ENCODE measurements at regions not wholly inside any gene's neighbourhood (a gene's known extent, or its start where the extent isn't known, plus 50 kb on each side); places are given as distances from the start of the nearest gene placed in this dataset.
A peak's percentile ranks its signal among the peaks of the same experiment; 100 is the strongest.

DNA sequence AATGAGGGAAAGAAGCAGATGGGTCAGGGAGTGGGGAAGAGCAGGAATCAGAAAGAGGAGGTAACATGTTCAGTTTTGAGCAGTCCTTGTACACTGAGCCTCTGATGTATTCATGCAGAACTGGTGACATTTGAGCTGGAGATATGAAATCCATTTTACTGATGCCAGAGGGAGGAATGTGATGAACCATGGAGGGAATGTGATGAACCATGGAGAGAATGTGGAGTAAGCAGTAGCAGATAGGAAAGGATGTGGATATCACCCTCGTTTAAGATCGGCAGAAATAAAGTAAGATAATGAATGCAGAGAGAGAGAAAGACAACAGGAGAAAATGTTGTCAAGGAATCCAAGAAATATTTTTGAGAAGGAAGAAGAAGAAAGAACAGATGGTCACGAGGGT, 231.6 kb downstream of the TBXT start:
- H3K4me3 ChIP-seq (ENCODE audit: low read depth, low read length) = no peak overlapping the region
- CTCF ChIA-PET = interaction anchor here (0.5 kb wide), 1 partner anchor 34 kb away, joined by 3 read pairs; no protein-coding TSS in a partner anchor
- no peak overlapping the region for H3K27ac ChIP-seq (ENCODE audit: extremely low read depth, low read depth, low read length)
- no peaks in the 10 kb centered on the region for H3K36me3 ChIP-seq (ENCODE audit: control insufficient read depth in 2 of 2, insufficient read depth in 1 of 2, low read length in 2 of 2)
- POLR2A ChIA-PET = no interaction called here
- no peaks in the 10 kb centered on the region; the same call in 1 of the 2 replicates for H3K9me3 ChIP-seq (ENCODE audit: control insufficient read depth, insufficient read depth, low read depth, low read length)
- TF ChIP-seq ZNF701 (tag by site-specific recombination; IDR thresholded peaks at IDR 0.05) = no peak
- TF ChIP-seq ZNF514 (tag by site-specific recombination; IDR thresholded peaks at IDR 0.05) = no peak
- TF ChIP-seq ZNF791 (tag by site-specific recombination; IDR thresholded peaks at IDR 0.05) = no peak
- no peak for TF ChIP-seq ZNF366 (tag by site-specific recombination; conservative IDR thresholded peaks at IDR 0.05)
- no peak for TF ChIP-seq ZNF76 (tag by site-specific recombination; IDR thresholded peaks at IDR 0.05; ENCODE audit: borderline replicate concordance, low read depth)
- no peak for TF ChIP-seq ZNF335 (tag by site-specific recombination; conservative IDR thresholded peaks at IDR 0.05)
- TF ChIP-seq ZNF274 (IDR thresholded peaks at IDR 0.05; ENCODE audit: low read length) = no peak
- no peak for TF ChIP-seq ZNF274 (tag by site-specific recombination; IDR thresholded peaks at IDR 0.05; ENCODE audit: borderline replicate concordance)
- TF ChIP-seq SETDB1 (IDR thresholded peaks at IDR 0.05; ENCODE audit: insufficient read length, low read length) = no peak
- TF ChIP-seq, protein P1, sequence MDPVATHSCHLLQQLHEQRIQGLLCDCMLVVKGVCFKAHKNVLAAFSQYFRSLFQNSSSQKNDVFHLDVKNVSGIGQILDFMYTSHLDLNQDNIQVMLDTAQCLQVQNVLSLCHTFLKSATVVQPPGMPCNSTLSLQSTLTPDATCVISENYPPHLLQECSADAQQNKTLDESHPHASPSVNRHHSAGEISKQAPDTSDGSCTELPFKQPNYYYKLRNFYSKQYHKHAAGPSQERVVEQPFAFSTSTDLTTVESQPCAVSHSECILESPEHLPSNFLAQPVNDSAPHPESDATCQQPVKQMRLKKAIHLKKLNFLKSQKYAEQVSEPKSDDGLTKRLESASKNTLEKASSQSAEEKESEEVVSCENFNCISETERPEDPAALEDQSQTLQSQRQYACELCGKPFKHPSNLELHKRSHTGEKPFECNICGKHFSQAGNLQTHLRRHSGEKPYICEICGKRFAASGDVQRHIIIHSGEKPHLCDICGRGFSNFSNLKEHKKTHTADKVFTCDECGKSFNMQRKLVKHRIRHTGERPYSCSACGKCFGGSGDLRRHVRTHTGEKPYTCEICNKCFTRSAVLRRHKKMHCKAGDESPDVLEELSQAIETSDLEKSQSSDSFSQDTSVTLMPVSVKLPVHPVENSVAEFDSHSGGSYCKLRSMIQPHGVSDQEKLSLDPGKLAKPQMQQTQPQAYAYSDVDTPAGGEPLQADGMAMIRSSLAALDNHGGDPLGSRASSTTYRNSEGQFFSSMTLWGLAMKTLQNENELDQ (tag by site-specific recombination; IDR thresholded peaks at IDR 0.05; ENCODE audit: low read depth) = no peak
- TF ChIP-seq ZFP37 (tag by site-specific recombination; IDR thresholded peaks at IDR 0.05) = no peak
- TF ChIP-seq ZNF670 (tag by site-specific recombination; IDR thresholded peaks at IDR 0.05; ENCODE audit: low read depth) = no peak
- TF ChIP-seq, protein P2, sequence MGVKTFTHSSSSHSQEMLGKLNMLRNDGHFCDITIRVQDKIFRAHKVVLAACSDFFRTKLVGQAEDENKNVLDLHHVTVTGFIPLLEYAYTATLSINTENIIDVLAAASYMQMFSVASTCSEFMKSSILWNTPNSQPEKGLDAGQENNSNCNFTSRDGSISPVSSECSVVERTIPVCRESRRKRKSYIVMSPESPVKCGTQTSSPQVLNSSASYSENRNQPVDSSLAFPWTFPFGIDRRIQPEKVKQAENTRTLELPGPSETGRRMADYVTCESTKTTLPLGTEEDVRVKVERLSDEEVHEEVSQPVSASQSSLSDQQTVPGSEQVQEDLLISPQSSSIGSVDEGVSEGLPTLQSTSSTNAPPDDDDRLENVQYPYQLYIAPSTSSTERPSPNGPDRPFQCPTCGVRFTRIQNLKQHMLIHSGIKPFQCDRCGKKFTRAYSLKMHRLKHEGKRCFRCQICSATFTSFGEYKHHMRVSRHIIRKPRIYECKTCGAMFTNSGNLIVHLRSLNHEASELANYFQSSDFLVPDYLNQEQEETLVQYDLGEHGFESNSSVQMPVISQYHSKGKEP (tag by site-specific recombination; IDR thresholded peaks at IDR 0.05) = no peak
- TF ChIP-seq ZSCAN30 (tag by site-specific recombination; IDR thresholded peaks at IDR 0.05) = no peak
- no peak for TF ChIP-seq ZNF521 (tag by site-specific recombination; IDR thresholded peaks at IDR 0.05)
- no peak for TF ChIP-seq ZNF2 (tag by site-specific recombination; IDR thresholded peaks at IDR 0.05)
- H3K4me1 ChIP-seq (ENCODE audit: control insufficient read depth, insufficient read depth, low read length) = no peaks in the 10 kb centered on the region

DNA sequence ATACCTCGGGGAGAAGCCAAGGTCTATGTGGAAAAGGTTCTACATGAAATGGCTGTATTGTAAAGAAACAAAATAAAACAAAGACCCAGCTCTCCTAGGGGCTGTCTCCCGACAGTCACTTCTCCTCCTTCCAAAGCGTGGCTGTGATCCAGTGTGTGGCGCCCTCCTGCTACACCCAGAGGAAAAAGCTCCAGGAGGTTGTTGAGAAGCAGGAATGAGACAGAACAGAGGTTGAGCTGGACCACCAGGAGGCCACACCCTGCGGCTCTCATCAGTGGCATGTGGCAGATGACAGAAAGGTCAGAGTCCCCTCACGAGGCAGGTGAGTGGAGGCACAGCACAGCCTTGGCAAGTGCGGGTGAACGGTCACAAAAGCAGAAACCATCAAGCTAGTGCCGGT, 236.0 kb downstream of the TBXT start:
- no peaks in the 10 kb centered on the region for H3K4me1 ChIP-seq (ENCODE audit: control insufficient read depth, insufficient read depth, low read length)
- no peak overlapping the region for H3K27ac ChIP-seq (ENCODE audit: extremely low read depth, low read depth, low read length)
- TF ChIP-seq, protein P3, sequence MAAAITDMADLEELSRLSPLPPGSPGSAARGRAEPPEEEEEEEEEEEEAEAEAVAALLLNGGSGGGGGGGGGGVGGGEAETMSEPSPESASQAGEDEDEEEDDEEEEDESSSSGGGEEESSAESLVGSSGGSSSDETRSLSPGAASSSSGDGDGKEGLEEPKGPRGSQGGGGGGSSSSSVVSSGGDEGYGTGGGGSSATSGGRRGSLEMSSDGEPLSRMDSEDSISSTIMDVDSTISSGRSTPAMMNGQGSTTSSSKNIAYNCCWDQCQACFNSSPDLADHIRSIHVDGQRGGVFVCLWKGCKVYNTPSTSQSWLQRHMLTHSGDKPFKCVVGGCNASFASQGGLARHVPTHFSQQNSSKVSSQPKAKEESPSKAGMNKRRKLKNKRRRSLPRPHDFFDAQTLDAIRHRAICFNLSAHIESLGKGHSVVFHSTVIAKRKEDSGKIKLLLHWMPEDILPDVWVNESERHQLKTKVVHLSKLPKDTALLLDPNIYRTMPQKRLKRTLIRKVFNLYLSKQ (tag by site-specific recombination; IDR thresholded peaks at IDR 0.05; ENCODE audit: borderline replicate concordance) = no peak
- 0 out of 2 replicates have a peak, but pooled peaks have one; percentile 25 for TF ChIP-seq GLIS1 (tag by site-specific recombination; IDR thresholded peaks at IDR 0.05)
- TF ChIP-seq ZIC2 (tag by site-specific recombination; IDR thresholded peaks at IDR 0.05) = peak; percentile 72
- TF ChIP-seq HOXD13 (CRISPR knock-in tag; IDR thresholded peaks at IDR 0.05; ENCODE audit: borderline replicate concordance) = no peak
- H3K36me3 ChIP-seq (ENCODE audit: control insufficient read depth in 2 of 2, insufficient read depth in 1 of 2, low read length in 2 of 2) = no peaks in the 10 kb centered on the region
- CTCF ChIA-PET = interaction anchor here (0.6 to 2.3 kb wide), 7 partner anchors 15 to 291 kb away, joined by 3 to 5 read pairs (median 5); no protein-coding TSS in a partner anchor
- H3K4me3 ChIP-seq (ENCODE audit: low read depth, low read length) = no peak overlapping the region
- no peaks in the 10 kb centered on the region for H3K9me3 ChIP-seq (ENCODE audit: control insufficient read depth, insufficient read depth, low read depth, low read length)
- POLR2A ChIA-PET = no interaction called here

Data from HEK293 (cell line).